NOMO-1 treated with DMSO at 0.1 percent for 48 hours (cell line): ENCODE measurements at regions not wholly inside any gene's neighbourhood (a gene's known extent, or its start where the extent isn't known, plus 50 kb on each side); places are given as distances from the start of the nearest gene placed in this dataset.
A peak's percentile ranks its signal among the peaks of the same experiment; 100 is the strongest.
"Not testable (repeated sequence)": the region's sequence is repeated elsewhere in the genome, so short reads cannot be mapped to it uniquely, and the experiment has no call there.

Experiments
- DNase-seq: peaks from one replicate; lab custom pipeline; 2025; ENCODE audit not compliant: unreplicated experiment; lab: John Stamatoyannopoulos, UW

GRCh38 chr11:19628018-19628417 lies 84.6 kb upstream of the NAV2 start:
- no peak for DNase-seq

GRCh38 chr11:19627566-19627965 lies 85.1 kb upstream of the NAV2 start:
- DNase-seq, result no peak

GRCh38 chr11:19625438-19625837 lies 87.2 kb upstream of the NAV2 start:
- DNase-seq, result peak; percentile 90

- no peak for DNase-seq
Observed at GRCh38 chr11:19617696-19618523, 94.7 kb upstream of the NAV2 start.

- no peak for DNase-seq
Observed at GRCh38 chr11:19615341-19616183, 97.1 kb upstream of the NAV2 start.

- no peak for DNase-seq
Observed at GRCh38 chr11:19614370-19614940, 98.2 kb upstream of the NAV2 start.

GRCh38 chr11:19612025-19612424 lies 100.6 kb upstream of the NAV2 start:
- DNase-seq, result not testable (repeated sequence)

- DNase-seq, result no peak
Observed at GRCh38 chr11:19607656-19608360, 104.8 kb upstream of the NAV2 start.

GRCh38 chr11:19606856-19607655 lies 105.6 kb upstream of the NAV2 start:
- DNase-seq, result no peak

- DNase-seq, result no peak
Observed at GRCh38 chr11:19605520-19606371, 106.9 kb upstream of the NAV2 start.

GRCh38 chr11:19604679-19605375 lies 107.8 kb upstream of the NAV2 start:
- no peak for DNase-seq

- no peak for DNase-seq
Observed at GRCh38 chr11:19603771-19604170, 108.9 kb upstream of the NAV2 start.

- DNase-seq, result no peak
Observed at GRCh38 chr11:19602891-19603290, 109.7 kb upstream of the NAV2 start.

- DNase-seq, result no peak
Observed at GRCh38 chr11:19602406-19602805, 110.2 kb upstream of the NAV2 start.

- no peak for DNase-seq
Observed at GRCh38 chr11:19601235-19601634, 111.4 kb upstream of the NAV2 start.

GRCh38 chr11:19599681-19600080 lies 113.0 kb upstream of the NAV2 start:
- no peak for DNase-seq

GRCh38 chr11:19598876-19599486 lies 113.7 kb upstream of the NAV2 start:
- no peak for DNase-seq

GRCh38 chr11:19598456-19598855 lies 114.2 kb upstream of the NAV2 start:
- DNase-seq, result no peak
